UCSD-AML1 (cell line): ENCODE measurements at regions not wholly inside any gene's neighbourhood (a gene's known extent, or its start where the extent isn't known, plus 50 kb on each side); places are given as distances from the start of the nearest gene placed in this dataset.
"Not testable (repeated sequence)": the region's sequence is repeated elsewhere in the genome, so short reads cannot be mapped to it uniquely, and the experiment has no call there.

ENCODE experiments used
- DNase-seq: peaks from one replicate; lab custom pipeline; 2025; ENCODE audit not compliant: unreplicated experiment; lab: John Stamatoyannopoulos, UW

DNA sequence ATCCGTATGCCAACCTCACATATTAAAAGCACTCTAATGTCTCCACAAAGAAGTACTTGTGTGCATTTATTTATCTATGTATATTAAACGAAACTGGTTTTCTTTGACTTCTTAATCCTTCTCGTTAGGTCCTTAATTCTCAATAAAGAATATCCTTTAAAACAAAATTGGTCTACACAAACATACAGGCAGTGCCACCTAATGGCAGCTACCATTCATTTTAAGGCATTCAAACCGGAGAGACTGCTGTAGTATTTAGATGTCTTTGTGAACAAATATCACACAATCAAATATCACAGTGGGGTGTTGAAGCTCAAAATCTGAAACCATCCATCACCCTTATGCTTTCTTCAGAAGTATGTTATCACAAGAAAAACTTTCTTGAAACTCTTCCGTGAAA is 96.6 kb upstream of the IRAK1BP1 start:
- DNase-seq: no peak

- DNase-seq: no peak
Measured at GRCh38 chr6:78771586-78771985, 95.8 kb upstream of the IRAK1BP1 start.

GRCh38 chr6:78781001-78781400 is 86.3 kb upstream of the IRAK1BP1 start:
- DNase-seq: no peak

DNA sequence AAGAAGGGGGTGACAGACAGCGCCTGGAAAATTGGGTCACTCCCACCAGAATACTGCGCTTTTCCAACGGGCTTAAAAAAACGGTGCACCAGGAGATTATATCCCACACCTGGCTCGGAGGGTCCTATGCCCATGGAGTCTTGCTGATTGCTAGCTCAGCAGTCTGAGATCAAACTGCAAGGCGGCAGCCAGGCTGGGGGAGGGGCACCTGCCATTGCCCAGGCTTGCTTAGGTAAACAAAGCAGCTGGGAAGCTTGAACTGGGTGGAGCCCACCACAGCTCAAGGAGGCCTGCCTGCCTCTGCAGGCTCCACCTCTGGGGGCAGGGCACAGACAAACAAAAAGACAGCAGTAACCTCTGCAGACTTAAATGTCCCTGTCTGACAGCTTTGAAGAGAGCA is 84.0 kb upstream of the IRAK1BP1 start:
- DNase-seq: not testable (repeated sequence)

DNA sequence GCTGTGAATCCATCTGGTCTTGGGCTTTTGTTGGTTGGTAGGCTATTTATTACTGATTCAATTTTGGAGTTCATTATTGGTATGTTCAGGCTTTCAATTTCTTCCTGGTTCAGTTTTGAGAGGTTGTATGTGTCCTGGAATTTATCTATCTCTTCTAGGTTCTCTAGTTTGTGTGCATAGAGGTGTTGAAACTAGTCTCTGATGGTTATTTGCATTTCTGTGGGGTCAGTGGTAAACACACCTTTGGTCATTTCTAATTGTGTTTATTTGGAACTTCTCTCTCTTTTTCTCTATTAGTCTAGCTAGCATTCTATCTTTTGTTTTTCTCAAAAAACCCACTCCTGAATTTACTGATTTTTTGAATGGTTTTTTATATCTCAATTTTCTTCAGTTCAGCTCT is 70.1 kb upstream of the IRAK1BP1 start:
- no peak for DNase-seq

DNA sequence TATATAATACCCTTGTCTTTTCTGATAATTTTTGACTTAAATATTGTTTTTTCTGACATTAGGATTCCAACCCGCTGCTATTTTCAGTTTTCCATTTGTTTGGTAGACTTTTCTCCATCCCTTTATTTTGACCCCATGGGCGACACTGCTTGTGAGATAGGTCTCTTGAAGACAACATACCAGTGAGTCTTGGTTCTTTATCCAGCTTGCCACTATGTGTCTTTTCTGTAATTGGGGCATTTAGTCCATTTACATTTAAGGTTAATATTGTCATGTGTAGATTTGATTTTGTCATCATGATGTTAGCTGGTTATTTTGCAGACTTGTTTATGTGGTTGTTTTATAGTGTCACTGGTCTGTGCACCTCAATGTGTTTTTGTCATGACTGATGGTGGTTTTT is 67.7 kb upstream of the IRAK1BP1 start:
- no peak for DNase-seq

- not testable (repeated sequence) for DNase-seq
Measured at GRCh38 chr6:78806792-78807191, 60.6 kb upstream of the IRAK1BP1 start.

GRCh38 chr6:78807655-78808355 is 59.5 kb upstream of the IRAK1BP1 start:
- DNase-seq: not testable (repeated sequence)

GRCh38 chr6:78808356-78808891 is 58.9 kb upstream of the IRAK1BP1 start:
- DNase-seq: no peak

DNA sequence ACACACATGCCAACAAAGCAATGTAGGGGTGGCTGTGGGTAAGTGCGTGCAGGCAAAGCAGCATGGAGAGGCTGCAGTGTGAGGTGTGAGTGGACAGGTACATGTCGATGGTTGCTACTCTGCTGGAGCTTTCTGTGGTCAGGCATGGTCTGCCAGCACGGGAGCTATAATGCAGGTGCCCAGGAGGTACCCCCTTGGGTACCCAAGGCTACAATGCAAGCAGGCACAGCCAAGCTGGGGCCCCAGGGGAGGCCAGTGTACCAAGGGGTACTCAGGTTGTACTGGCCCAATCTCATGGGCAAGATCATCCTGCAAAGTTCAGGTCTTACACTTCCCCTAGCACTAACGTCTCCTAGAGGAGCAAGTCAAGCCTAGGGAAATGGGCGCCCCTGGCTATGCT is 58.4 kb upstream of the IRAK1BP1 start:
- no peak for DNase-seq

GRCh38 chr6:78810146-78810545 is 57.2 kb upstream of the IRAK1BP1 start:
- DNase-seq: no peak

DNA sequence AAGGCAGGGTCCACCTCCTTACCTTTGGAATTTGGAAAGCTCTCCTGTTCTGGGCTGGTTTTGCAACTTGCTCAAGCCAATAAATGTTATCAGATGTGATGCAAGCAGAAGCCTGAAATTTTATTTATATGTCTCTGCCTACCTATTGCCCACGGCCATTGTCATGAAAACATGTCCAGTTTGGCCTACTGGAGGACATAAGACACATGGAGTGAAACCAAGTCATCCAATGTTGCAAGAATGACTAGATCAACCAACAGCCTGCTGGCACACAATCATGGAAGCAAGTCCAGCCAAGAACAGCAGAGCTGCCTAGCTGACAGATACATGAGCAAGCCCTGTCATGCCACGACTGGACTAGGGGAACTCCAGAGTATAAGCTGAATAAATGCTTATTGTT is 56.7 kb upstream of the IRAK1BP1 start:
- no peak for DNase-seq
